GM23338 (cell line): ENCODE measurements at regions not wholly inside any gene's neighbourhood (a gene's known extent, or its start where the extent isn't known, plus 50 kb on each side); places are given as distances from the start of the nearest gene placed in this dataset.

Experiments used
- CREB1 ChIP-seq: fragments of 250-450 bp; sonication (Bioruptor Pico); IDR thresholded peaks from 2 replicates; pipeline ENCODE4 v1.5.0; 2020; ENCODE audit warnings: low read depth, mild to moderate bottlenecking, moderate library complexity
- EZH2 ChIP-seq: fragments of 200-600 bp; sonication (generic); IDR thresholded peaks from one replicate; pipeline ENCODE4 v1.8.0; 2017; ENCODE audit warnings: antibody characterized with exemption, mild to moderate bottlenecking, low read depth; ENCODE audit not compliant: unreplicated experiment
- EZH2phosphoT487 ChIP-seq: fragments of 200-600 bp; sonication (generic); IDR thresholded peaks from one replicate; pipeline ENCODE4 v1.8.1; 2018; ENCODE audit warnings: antibody characterized with exemption; ENCODE audit not compliant: unreplicated experiment
- JUNB ChIP-seq: IDR thresholded peaks from one replicate; pipeline ENCODE4 v1.6.1; 2016; ENCODE audit warnings: antibody characterized with exemption; ENCODE audit not compliant: unreplicated experiment
- NANOG ChIP-seq: IDR thresholded peaks from 2 replicates; pipeline ENCODE4 v1.6.1; 2016; ENCODE audit warnings: antibody characterized with exemption, borderline replicate concordance
- POLR2AphosphoS5 ChIP-seq: IDR thresholded peaks from 2 replicates; pipeline ENCODE4 v1.6.1; 2016; ENCODE audit warnings: antibody characterized with exemption, low read depth
- STAT1 ChIP-seq: IDR thresholded peaks from one replicate; pipeline ENCODE4 v1.6.1; 2016; ENCODE audit warnings: antibody characterized with exemption; ENCODE audit not compliant: unreplicated experiment
- ZNF114 ChIP-seq: fragments of 250-450 bp; sonication (Bioruptor Pico); IDR thresholded peaks from 2 replicates; pipeline ENCODE4 v1.5.0; 2020; ENCODE audit warnings: mild to moderate bottlenecking, moderate library complexity
- ZNF331 ChIP-seq: fragments of 250-450 bp; sonication (Bioruptor Pico); IDR thresholded peaks from 2 replicates; pipeline ENCODE4 v1.5.0; 2020; ENCODE audit warnings: low read depth, mild to moderate bottlenecking, moderate library complexity
- TF ChIP-seq, protein P1 (sequence below), 2 experiments: fragments of 200-600 bp in 1 of 2; sonication (generic) in 1 of 2; conservative IDR thresholded peaks; 2 replicates each; pipeline versions ENCODE4 v1.5.1 to v1.6.1; 2016 to 2017; ENCODE audit warnings: antibody characterized with exemption in 2 of 2, low read depth in 2 of 2, mild to moderate bottlenecking in 2 of 2, moderate library complexity in 1 of 2
- TF ChIP-seq, protein P2 (sequence below): IDR thresholded peaks from one replicate; pipeline ENCODE4 v1.6.1; 2018; ENCODE audit warnings: antibody characterized with exemption; ENCODE audit not compliant: unreplicated experiment
- TF ChIP-seq, protein P3 (sequence below): fragments of 250-450 bp; sonication (Bioruptor Pico); IDR thresholded peaks from 2 replicates; pipeline ENCODE4 v1.5.0; 2020; ENCODE audit warnings: mild to moderate bottlenecking, moderate library complexity

DNA sequence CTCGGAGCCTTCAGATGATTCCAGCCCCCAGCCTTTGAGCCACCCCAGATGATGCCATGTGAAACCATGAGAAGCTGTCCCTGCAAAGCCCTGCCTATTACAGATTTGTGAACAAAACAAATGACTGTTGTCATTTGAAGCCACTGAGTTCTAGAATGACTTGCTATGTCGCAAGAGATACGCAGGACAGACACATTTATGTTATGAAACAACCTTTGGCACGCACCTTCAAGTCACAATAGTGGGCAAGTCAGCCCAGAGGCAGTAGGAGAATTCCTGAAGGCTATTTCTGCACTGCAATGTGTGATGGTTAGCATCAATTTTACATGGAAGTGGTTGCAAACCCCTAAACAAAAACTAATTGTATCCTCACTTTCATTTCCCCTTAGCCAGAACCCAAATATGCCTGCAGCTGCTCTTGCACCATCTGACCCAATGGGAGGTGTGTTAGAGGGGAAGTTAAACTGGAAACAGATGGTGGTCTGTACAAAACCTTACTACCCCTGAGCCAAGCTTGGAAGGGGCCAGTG is 174.4 kb upstream of the ATP6AP2 start:
- TF ChIP-seq, protein P1, sequence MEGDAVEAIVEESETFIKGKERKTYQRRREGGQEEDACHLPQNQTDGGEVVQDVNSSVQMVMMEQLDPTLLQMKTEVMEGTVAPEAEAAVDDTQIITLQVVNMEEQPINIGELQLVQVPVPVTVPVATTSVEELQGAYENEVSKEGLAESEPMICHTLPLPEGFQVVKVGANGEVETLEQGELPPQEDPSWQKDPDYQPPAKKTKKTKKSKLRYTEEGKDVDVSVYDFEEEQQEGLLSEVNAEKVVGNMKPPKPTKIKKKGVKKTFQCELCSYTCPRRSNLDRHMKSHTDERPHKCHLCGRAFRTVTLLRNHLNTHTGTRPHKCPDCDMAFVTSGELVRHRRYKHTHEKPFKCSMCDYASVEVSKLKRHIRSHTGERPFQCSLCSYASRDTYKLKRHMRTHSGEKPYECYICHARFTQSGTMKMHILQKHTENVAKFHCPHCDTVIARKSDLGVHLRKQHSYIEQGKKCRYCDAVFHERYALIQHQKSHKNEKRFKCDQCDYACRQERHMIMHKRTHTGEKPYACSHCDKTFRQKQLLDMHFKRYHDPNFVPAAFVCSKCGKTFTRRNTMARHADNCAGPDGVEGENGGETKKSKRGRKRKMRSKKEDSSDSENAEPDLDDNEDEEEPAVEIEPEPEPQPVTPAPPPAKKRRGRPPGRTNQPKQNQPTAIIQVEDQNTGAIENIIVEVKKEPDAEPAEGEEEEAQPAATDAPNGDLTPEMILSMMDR (conservative IDR thresholded peaks at IDR 0.05; ENCODE audit: low read depth in 2 of 2) = no peak
- TF ChIP-seq CREB1 (CRISPR knock-in tag) (no peak), EZH2 (no peak), POLR2AphosphoS5 (no peak), EZH2phosphoT487 (no peak), JUNB (no peak), NANOG (no peak), ZNF114 (CRISPR knock-in tag) (no peak), STAT1 (no peak), ZNF331 (CRISPR knock-in tag) (no peak)
- TF ChIP-seq, protein P2, sequence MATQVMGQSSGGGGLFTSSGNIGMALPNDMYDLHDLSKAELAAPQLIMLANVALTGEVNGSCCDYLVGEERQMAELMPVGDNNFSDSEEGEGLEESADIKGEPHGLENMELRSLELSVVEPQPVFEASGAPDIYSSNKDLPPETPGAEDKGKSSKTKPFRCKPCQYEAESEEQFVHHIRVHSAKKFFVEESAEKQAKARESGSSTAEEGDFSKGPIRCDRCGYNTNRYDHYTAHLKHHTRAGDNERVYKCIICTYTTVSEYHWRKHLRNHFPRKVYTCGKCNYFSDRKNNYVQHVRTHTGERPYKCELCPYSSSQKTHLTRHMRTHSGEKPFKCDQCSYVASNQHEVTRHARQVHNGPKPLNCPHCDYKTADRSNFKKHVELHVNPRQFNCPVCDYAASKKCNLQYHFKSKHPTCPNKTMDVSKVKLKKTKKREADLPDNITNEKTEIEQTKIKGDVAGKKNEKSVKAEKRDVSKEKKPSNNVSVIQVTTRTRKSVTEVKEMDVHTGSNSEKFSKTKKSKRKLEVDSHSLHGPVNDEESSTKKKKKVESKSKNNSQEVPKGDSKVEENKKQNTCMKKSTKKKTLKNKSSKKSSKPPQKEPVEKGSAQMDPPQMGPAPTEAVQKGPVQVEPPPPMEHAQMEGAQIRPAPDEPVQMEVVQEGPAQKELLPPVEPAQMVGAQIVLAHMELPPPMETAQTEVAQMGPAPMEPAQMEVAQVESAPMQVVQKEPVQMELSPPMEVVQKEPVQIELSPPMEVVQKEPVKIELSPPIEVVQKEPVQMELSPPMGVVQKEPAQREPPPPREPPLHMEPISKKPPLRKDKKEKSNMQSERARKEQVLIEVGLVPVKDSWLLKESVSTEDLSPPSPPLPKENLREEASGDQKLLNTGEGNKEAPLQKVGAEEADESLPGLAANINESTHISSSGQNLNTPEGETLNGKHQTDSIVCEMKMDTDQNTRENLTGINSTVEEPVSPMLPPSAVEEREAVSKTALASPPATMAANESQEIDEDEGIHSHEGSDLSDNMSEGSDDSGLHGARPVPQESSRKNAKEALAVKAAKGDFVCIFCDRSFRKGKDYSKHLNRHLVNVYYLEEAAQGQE = no peak
- TF ChIP-seq, protein P3, sequence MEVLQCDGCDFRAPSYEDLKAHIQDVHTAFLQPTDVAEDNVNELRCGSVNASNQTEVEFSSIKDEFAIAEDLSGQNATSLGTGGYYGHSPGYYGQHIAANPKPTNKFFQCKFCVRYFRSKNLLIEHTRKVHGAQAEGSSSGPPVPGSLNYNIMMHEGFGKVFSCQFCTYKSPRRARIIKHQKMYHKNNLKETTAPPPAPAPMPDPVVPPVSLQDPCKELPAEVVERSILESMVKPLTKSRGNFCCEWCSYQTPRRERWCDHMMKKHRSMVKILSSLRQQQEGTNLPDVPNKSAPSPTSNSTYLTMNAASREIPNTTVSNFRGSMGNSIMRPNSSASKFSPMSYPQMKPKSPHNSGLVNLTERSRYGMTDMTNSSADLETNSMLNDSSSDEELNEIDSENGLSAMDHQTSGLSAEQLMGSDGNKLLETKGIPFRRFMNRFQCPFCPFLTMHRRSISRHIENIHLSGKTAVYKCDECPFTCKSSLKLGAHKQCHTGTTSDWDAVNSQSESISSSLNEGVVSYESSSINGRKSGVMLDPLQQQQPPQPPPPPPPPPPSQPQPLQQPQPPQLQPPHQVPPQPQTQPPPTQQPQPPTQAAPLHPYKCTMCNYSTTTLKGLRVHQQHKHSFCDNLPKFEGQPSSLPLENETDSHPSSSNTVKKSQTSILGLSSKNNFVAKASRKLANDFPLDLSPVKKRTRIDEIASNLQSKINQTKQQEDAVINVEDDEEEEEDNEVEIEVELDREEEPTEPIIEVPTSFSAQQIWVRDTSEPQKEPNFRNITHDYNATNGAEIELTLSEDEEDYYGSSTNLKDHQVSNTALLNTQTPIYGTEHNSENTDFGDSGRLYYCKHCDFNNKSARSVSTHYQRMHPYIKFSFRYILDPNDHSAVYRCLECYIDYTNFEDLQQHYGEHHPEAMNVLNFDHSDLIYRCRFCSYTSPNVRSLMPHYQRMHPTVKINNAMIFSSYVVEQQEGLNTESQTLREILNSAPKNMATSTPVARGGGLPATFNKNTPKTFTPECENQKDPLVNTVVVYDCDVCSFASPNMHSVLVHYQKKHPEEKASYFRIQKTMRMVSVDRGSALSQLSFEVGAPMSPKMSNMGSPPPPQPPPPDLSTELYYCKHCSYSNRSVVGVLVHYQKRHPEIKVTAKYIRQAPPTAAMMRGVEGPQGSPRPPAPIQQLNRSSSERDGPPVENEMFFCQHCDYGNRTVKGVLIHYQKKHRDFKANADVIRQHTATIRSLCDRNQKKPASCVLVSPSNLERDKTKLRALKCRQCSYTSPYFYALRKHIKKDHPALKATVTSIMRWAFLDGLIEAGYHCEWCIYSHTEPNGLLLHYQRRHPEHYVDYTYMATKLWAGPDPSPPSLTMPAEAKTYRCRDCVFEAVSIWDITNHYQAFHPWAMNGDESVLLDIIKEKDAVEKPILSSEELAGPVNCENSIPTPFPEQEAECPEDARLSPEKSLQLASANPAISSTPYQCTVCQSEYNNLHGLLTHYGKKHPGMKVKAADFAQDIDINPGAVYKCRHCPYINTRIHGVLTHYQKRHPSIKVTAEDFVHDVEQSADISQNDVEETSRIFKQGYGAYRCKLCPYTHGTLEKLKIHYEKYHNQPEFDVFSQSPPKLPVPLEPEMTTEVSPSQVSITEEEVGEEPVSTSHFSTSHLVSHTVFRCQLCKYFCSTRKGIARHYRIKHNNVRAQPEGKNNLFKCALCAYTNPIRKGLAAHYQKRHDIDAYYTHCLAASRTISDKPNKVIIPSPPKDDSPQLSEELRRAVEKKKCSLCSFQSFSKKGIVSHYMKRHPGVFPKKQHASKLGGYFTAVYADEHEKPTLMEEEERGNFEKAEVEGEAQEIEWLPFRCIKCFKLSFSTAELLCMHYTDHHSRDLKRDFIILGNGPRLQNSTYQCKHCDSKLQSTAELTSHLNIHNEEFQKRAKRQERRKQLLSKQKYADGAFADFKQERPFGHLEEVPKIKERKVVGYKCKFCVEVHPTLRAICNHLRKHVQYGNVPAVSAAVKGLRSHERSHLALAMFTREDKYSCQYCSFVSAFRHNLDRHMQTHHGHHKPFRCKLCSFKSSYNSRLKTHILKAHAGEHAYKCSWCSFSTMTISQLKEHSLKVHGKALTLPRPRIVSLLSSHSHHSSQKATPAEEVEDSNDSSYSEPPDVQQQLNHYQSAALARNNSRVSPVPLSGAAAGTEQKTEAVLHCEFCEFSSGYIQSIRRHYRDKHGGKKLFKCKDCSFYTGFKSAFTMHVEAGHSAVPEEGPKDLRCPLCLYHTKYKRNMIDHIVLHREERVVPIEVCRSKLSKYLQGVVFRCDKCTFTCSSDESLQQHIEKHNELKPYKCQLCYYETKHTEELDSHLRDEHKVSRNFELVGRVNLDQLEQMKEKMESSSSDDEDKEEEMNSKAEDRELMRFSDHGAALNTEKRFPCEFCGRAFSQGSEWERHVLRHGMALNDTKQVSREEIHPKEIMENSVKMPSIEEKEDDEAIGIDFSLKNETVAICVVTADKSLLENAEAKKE = no peak
